GM21390 (cell line): ENCODE measurements at regions not wholly inside any gene's neighbourhood (a gene's known extent, or its start where the extent isn't known, plus 50 kb on each side); places are given as distances from the start of the nearest gene placed in this dataset.

Source experiments
- ATAC-seq: cut with Tn5 transposase; IDR thresholded peaks from one replicate; pipeline ENCODE4 v1.9.1; 2021; ENCODE audit not compliant: unreplicated experiment

GRCh38 chr5:174852143-174852542 is 127.8 kb downstream of the MSX2 start:
- no peak for ATAC-seq

DNA sequence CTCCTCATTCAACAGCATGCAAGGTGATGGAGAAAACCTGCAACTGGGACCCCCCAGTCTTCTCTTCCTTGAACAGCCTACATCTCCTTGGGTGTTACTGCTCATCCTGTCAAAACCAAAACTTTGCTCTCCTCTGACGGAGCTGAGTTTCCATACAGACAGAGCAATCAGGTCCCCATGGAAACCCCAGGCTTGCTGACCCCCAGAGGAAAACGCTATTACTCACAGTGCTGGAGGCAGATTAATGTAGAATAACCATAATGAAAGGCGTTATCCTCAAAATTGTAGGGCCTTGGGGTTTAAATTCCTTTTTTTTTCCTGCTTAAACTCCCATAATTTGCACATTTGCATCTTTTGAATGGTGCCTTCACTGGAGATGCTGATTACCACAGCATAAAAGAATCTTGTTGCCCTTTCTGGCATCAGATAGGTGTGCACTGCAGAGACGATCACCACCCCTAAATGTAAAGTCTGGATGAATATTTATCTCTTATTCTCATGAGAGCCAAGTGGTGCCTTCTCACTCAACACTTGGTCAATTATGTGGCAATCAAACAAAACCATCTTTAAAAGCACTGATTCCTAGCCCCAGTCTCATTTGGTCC is 126.3 kb downstream of the MSX2 start:
- ATAC-seq = no peak

GRCh38 chr5:174849426-174849825 is 125.0 kb downstream of the MSX2 start:
- no peak for ATAC-seq

GRCh38 chr5:174844971-174845370 is 120.6 kb downstream of the MSX2 start:
- ATAC-seq = no peak

DNA sequence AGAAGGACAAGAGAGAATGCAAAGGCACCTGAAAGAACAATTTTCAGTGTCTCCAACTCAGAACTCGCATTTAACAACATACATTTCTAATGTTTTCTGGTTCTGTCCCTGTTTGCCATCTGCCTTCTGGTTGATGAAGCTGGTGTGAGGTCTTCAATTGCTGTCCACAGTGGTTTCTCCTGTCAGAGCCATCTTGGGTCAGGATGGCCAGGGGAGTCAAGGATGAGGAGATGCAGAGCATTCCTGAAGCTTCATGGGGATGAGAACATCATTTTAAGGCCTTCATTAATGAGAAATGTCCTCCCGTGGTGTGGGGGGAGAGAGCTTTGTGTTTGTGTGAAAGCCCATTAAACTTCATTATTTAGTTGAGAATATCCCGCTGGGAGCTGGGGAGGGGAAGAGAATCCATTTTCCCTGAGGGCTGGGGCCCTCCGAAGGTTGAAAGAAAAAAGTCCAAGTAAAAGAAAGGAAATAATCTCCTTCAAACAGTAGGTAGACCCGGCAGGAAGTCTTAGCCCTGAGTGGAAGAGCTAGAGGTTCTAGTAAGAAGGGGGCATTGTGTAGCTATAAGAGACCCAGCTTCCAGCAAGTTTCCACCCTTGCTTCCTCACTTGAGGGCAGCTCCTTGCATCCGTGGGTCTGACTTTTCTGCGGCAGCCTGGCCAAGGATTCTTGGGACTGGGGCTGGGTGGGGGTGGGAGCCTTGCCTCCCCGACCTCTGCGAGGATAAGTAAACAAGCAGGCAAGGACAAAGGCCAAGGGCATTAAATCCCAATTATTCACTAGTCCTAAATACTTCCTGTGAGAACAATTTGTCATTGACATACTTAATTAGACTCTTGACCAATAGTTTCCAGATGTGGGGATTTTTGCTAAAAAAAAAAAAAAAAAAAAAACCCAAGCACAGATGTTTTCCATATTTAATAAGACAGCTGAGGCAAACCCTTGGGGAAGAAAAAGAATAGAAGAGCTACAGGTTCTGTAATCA is 119.2 kb downstream of the MSX2 start:
- no peak for ATAC-seq

- no peak for ATAC-seq
Observed at GRCh38 chr5:174840435-174840834, 116.1 kb downstream of the MSX2 start.

DNA sequence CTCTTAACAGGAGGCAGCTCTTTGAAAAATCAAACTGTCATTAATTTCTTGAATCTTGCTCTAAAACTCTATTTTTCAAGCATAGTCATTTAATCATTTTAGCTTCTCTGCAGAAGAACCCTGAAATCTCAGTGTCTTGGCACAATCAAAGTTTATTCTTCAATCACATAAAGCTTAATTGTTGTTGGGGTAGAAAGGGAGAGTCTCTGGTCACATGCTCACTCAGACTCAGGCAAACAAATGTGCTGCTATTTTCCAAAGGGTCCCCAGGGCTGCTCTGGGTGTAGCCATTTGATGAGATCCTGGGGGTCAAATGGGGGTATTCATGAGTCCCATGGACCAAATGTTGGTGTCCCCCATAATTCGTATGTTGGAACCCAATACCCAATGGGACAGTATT is 114.8 kb downstream of the MSX2 start:
- no peak for ATAC-seq

DNA sequence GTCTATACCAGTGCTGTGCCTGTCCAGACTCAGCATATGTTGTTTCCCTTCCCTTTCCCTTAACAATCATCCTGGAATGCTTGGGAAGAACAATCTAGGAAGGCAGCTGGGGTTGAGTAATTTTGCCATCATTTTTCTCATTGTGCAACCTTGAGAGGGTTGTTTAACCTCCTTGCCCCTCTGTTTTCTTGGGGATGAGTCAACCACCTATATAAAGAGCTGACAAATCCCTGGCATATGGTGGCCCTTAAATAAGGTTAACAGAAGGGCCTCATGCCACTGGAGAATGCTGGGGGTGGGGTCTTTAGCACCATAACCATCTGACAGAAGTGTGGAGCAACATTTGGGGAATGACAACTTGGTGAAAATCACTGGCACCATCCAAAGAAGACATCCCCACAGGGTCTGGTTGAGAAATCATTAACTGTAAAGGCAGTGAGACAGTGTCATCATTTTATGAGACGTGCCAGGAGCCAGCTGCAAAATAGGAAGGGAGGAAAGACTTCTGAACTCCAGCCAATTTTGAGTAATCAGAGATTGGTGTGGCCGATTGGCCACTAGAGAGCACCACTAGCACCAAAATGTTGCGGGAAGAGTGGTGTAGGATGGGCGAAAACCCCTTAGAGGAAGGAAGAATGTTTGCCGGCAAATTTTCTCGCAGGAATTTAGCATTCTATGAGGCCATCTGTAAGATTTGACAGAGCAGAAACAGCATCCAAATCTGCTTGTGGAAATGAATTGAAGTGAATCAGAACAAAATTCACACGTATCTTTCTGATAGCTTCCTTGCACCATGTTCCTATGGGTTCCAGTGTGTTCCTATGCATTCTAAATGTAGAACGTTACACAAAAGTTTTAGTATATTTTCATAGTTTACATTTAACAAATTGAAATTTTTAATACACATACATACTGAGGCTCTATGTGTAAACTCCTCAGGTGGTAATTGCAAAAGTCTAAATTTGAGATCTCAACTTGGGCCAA is 113.8 kb downstream of the MSX2 start:
- no peak for ATAC-seq

DNA sequence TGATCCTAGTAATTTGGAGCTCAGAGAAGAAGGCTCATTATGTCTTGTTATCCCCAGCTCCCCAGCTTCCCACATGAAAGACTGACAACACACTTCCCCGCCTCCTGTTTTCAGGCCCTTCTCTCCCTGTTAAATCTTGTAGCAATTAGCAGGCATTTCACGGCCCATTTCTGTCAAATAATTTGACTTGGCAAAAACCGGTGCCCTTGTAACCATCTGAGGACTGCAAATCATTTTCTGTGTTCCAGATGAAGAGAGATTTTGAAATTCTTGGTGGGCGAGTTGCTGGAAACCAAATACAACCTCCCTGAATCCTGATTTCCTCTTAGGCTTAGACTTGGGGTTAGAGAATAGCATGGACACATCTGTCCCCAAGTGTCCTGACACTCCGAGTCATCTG is 109.7 kb downstream of the MSX2 start:
- no peak for ATAC-seq

DNA sequence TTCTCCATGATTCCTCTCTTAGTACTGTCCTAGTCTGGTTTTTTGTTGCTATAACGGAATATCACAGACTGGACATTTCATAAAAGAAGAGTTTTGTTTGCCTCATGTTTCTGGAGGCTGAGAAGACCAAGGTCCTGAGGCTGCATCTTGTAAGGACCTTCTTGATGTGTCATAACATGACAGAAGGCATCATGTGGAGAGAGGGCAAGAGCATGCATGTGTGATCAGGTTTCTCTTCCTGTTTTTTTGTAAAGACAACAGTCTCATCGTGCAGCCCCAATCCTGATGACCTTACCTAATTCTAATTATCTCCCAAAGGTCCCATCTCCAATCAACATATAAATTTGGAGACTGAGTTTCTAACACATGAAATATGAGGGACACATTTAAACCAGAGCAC is 108.4 kb downstream of the MSX2 start:
- ATAC-seq = no peak

- no peak for ATAC-seq
Observed at GRCh38 chr5:174832025-174832424, 107.6 kb downstream of the MSX2 start.

- no peak for ATAC-seq
Observed at GRCh38 chr5:174831031-174831660, 106.8 kb downstream of the MSX2 start.

- ATAC-seq = no peak
Observed at GRCh38 chr5:174829511-174829864, 105.1 kb downstream of the MSX2 start.

DNA sequence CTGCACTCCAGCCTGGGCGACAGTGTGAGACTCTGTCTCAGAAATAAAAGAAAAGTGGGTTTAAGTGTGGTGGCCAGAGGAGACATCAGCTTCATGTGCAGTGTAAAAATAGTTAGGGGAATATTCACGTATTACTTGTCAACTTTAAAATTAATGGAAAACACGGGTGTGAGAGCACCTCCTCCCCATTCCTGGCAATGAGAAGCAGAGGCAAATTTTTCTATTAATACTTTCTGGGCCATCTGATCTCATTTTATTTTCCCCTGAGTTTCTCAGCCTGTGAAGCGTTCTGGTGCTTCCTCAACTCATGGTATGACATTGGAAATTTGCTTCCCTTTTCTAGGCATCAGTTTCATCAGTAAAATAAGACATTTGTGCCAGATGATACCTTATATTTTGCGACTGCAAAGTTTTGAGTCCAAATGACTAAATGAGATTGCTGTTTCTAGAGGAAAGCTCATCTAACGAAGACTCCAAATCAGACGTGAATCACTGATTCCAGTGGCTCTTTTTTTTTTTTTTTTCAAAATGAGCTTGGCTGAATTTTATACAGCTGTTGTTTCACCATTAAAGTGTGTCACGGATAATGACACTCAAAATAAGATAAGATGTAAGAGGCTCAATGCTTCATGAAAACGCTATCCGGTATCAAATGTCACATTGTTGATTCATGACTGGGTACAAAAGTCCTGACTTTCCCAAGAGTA is 104.6 kb downstream of the MSX2 start:
- ATAC-seq = no peak

DNA sequence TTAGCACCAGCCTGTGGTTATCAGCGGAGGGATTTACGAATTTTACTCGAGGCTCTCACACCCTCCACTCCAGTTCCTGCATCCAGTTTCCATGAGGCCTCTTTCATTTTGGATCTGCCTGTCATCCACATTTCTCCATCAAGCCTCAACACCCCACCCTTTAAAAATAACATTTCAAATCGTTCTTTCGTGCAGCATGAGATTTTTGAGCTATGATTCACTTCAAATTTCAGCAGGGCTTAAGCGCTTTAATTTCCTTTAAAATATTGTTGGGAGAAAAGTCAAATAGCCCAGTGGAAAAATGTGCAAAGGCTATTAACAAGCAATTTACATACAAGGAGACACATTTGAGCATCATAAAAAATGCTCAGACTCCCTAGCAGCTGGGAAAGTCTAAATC is 103.2 kb downstream of the MSX2 start:
- no peak for ATAC-seq

DNA sequence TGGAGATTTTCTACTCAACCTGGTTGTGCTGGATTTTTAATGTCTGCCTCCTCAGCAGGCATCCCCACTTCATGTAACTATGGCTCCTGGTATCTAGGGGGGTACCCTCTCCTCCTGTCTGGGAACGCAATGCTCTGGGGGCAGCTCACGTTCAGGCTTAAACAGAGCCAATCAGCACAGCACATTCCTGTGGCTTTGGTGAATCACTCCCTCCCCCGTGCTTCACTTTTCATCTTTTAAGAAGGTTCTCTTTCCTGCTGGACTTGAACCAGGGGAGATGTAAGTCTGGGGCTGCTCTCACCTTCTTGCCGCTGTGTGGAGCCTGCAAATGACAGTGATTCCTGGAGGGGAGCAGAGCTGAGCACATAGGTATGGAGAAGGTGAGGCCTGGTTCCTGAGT is 101.2 kb downstream of the MSX2 start:
- no peak for ATAC-seq

- no peak for ATAC-seq
Observed at GRCh38 chr5:174818430-174818829, 94.0 kb downstream of the MSX2 start.

- ATAC-seq = no peak
Observed at GRCh38 chr5:174817610-174818009, 93.2 kb downstream of the MSX2 start.

DNA sequence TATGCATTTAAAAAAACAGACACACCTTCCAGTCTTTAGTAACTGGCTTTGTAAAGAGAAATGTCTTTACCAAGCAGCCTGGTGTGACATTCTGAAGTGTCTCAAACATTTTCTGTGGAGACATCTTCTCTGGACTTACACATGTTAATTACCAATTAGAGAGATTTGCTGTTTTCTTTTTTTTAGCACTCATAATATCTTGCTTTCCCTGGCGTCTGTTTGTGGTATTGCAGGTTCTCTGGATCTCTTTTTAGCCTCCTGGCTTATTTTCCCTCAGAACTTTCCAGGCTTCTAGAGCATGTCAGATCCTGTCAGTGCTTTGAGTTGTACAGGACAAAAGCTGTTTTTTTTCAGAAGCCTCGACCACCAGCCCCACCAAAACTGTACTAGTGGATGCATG is 92.5 kb downstream of the MSX2 start:
- ATAC-seq = no peak

GRCh38 chr5:174811438-174811837 is 87.1 kb downstream of the MSX2 start:
- ATAC-seq = no peak
